22Rv1 (cell line): ENCODE measurements at regions not wholly inside any gene's neighbourhood (a gene's known extent, or its start where the extent isn't known, plus 50 kb on each side); places are given as distances from the start of the nearest gene placed in this dataset.

Experiments used
- CTCF ChIP-seq: fragments of 450-650 bp; IDR thresholded peaks from 2 replicates; pipeline ENCODE4 v1.5.1; 2017; ENCODE audit warnings: mild to moderate bottlenecking
- ZFX ChIP-seq: fragments of 450-650 bp; IDR thresholded peaks from 2 replicates; pipeline ENCODE4 v1.6.1; 2017; ENCODE audit warnings: antibody characterized with exemption, borderline replicate concordance

- TF ChIP-seq CTCF (no peak), ZFX (no peak)
Observed at GRCh38 chr12:34207858-34208257, 185.6 kb downstream of the ALG10 start.
